HFF-Myc (cell line): ENCODE measurements at regions not wholly inside any gene's neighbourhood (a gene's known extent, or its start where the extent isn't known, plus 50 kb on each side); places are given as distances from the start of the nearest gene placed in this dataset.
"Not testable (repeated sequence)": the region's sequence is repeated elsewhere in the genome, so short reads cannot be mapped to it uniquely, and the experiment has no call there.

Source experiments
- DNase-seq: peaks from one replicate; pipeline ENCODE4 v3.0.0-alpha.2; 2011; ENCODE audit warnings: low read depth; ENCODE audit errors: extremely low read depth
- H3K4me3 ChIP-seq: replicated peaks from 2 replicates; pipeline ENCODE4 v1.5.1; 2011; ENCODE audit warnings: low read depth, mild to moderate bottlenecking, control low read depth, low read length
- TF ChIP-seq, protein P1 (sequence below): IDR thresholded peaks from 2 replicates; pipeline ENCODE4 v1.5.1; 2012; ENCODE audit warnings: mild to moderate bottlenecking, low read depth, low read length, control low read depth; ENCODE audit errors: missing control alignments

- no peak for DNase-seq
- no peak overlapping the region for H3K4me3 ChIP-seq
- TF ChIP-seq, protein P1, sequence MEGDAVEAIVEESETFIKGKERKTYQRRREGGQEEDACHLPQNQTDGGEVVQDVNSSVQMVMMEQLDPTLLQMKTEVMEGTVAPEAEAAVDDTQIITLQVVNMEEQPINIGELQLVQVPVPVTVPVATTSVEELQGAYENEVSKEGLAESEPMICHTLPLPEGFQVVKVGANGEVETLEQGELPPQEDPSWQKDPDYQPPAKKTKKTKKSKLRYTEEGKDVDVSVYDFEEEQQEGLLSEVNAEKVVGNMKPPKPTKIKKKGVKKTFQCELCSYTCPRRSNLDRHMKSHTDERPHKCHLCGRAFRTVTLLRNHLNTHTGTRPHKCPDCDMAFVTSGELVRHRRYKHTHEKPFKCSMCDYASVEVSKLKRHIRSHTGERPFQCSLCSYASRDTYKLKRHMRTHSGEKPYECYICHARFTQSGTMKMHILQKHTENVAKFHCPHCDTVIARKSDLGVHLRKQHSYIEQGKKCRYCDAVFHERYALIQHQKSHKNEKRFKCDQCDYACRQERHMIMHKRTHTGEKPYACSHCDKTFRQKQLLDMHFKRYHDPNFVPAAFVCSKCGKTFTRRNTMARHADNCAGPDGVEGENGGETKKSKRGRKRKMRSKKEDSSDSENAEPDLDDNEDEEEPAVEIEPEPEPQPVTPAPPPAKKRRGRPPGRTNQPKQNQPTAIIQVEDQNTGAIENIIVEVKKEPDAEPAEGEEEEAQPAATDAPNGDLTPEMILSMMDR = no peak
Measured at GRCh38 chr12:102653406-102653805, 173.0 kb upstream of the IGF1 start.

- no peak for DNase-seq
- TF ChIP-seq, protein P1 = no peak
- no peak overlapping the region for H3K4me3 ChIP-seq
Measured at GRCh38 chr12:102652645-102653313, 172.4 kb upstream of the IGF1 start.

DNA sequence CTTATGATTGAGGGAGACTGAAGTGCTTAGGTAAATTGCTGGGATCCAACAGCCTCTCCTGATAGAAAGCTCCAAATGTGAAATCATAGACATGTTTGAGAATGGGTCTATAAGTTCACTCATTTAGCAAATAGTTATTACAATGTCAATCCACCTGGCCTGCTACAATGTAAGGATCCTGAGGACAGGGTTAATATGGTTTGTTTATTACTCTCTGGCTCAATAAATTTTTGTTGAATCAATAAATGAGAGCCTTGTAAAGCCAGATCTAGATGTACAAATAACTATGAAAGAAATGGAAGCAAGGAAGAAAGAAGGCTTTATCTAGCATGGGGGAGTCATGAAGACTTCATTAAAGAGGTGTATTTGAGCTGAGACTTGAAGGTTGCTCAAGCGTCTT lies 165.6 kb upstream of the IGF1 start:
- no peak for DNase-seq
- TF ChIP-seq, protein P1 = no peak
- no peak overlapping the region for H3K4me3 ChIP-seq

DNA sequence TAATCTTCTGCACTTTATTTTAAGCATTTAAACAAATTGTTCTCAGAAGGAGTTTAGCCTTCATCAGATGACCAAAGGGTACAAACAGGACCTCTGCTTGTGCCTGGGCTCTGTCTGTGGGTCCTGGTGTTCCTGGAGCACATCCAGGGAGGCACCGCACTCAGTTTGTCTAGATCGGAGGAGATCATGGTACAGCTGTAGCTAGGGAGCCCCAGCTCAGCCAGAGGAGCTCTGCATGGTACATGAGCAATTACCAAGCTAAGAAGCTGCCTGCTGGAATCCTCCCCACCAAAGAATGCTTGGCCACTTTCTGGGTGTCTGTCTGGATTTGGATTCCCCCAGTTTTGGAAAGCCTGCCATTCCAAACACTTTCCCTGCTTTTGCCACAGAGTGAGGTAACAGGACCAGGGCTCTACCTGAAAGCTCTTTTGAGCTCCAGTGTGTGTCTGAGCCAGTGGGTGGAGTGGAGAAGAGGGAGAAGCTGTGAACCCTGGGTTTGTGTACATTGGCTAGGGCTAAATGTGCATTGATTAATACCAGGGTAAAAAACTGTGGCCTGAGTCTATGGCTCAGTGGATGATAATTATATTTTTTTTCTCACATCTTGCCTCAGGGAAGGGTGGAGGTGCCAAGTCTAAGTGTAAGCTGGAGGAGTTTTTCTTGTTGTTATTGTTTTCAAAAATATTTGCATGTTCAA lies 163.7 kb upstream of the IGF1 start:
- no peak for DNase-seq
- no peak overlapping the region for H3K4me3 ChIP-seq
- TF ChIP-seq, protein P1 = no peak

DNA sequence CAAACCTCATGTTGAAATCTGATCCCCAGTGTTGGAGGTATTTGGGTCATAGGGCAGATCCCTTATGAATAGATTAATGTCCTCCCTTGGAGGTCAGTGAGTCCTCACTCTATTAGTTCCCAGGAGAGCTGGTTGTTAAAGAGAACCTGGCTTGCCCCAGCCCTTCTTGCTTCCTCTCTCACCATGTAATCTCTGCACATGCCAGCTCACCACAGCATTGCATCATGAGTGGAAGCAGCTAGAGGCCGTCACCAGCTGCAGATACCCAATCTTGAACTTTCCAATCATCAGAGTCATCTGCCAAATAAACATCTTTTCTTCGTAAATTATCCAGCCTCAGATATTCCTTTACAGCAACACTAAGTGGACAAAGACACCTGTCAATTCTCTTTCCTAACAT lies 161.8 kb upstream of the IGF1 start:
- DNase-seq = no peak
- TF ChIP-seq, protein P1 = no peak
- no peak overlapping the region for H3K4me3 ChIP-seq

DNA sequence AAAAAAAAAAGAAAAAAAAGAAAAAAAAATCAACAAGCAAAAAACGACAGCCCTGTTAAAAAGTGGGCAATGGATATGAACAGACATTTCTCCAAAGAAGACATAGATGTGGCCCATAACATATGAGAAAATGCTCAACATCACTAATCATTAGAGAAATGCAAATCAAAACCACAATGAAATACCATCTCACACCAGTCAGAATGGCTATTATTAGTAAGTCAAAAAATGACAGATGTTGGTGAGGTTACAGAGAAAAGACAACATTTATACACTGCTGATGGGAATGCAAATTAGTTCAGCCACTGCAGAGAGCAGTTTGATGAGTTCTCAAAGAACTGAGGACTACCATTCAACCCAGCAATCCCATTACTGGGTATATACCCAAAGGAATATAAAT lies 160.3 kb upstream of the IGF1 start:
- not testable (repeated sequence) for H3K4me3 ChIP-seq, DNase-seq

GRCh38 chr12:102638777-102639176 lies 158.4 kb upstream of the IGF1 start:
- H3K4me3 ChIP-seq = no peak overlapping the region
- TF ChIP-seq, protein P1 = no peak
- no peak for DNase-seq
